HS-27A (cell line): ENCODE measurements at regions not wholly inside any gene's neighbourhood (a gene's known extent, or its start where the extent isn't known, plus 50 kb on each side); places are given as distances from the start of the nearest gene placed in this dataset.
A peak's percentile ranks its signal among the peaks of the same experiment; 100 is the strongest.

Experiments used
- DNase-seq: peaks from one replicate; pipeline ENCODE4 v3.0.0-alpha.2; 2012; ENCODE audit warnings: low read depth, missing footprints

DNA sequence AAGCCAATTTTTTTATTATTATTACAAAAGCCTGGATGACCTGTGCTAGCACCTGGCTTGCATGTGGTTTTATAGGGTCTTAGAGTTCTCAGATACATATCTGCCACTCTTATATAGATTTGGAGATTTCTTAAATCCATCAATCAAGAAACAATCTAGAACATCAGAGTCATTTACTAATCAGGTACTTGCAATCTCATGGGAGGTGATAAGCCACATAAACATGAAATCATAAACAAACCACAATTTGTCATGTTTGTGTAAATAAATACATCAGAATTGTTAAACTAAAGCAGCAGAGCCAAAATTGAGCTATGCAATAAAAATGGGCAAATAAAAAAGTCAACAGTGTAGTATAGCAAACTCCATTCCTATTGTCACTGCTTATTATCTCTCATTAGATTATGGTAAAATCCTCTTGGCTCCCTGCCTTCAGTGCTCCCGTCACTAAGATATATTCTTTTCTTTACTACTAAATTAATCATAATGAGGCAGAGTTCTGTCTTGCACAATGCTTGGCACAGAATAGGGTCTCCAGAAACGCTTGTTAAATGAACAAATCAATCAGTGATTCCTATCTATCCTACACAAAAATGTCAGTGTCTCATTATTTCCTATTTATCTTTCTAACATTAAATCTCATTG, 108.7 kb upstream of the TTC29 start:
- DNase-seq = no peak

DNA sequence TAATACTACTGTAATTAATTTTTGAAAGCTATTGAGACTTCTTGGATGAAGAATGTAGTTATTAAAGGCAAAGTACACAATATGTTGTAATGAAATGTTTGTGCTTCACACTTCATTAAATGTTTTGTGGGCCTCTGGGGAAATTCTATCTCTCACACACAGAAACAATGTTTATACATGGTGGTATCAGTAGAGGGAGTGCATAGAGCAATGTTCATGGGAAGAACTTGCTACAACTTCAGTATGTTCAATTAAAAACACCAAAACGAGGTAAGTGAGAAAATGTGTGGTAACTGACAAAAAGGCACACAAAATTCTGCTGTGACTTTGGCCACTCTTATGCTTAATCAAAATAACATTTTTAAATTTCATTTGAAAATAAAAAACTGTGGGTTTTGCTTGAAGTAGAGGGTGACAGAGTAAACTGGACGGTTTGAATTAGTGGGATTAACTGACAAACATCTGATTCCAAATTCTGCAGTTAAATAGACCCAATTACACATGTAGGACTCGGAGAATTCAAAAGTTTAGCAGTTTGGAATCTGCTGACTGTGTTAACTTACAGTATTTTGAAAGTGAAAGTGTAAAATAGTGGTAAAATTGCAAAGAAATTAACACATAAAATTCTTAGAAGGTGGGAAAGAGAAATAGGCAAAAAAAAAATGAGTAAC, 111.4 kb upstream of the TTC29 start:
- no peak for DNase-seq

DNA sequence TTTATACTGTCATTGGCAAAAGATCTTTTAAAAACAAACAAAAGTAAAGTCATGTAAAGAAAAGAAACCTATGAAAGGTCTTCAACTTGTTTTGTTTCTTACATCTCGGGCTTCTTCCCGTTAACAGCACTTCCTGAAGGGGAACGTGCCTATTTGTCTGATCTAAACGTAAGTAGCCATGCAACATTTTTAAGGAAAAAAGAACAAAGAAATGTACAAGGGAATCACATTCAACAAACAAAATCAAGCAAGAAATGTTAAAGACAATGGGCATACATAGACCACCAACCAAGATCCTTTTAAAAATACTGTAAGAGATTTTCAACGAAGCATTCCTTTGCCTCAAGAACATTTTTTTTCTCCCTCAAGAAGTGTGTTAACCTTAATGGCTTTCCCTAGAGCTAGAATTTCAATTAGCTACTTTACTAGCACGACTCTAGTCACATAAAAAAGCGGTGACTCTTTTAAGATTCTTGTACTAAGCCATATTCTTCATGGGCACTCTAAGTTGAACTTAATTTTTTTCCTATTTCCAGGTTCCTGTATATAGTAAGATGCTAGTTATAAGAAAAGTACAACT, 112.0 kb upstream of the TTC29 start:
- DNase-seq = no peak

DNA sequence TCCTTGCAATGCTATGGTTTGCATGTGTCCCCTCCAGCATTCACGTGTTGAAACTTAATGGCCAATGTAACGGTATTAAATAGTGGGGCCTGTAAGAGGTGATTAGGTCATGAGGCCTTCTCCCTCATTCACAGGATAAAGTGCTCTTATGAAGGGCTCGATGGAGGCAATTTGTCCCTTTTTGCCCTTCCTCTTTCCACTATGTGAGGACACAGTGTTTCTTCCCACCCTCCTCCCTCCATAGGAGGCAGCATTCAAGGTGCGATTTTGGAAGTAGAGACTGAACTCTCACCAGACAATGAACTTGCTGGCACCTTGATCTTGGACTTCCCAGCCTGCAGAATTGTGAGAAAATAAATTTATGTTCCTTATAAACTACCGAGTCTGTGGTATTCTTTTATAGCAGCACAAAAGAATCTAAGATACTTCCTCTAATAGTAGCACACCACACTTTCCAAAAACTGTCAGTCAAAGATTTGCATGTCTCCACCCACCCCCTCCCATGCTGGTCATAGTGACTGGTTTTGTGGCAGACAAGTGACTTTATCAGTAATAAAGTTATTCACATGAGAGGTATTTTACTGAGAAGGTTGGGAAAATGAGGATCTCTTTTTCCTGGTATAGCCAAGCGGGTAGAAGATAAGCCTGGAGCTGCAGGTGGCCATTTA, 113.5 kb upstream of the TTC29 start:
- no peak for DNase-seq

DNA sequence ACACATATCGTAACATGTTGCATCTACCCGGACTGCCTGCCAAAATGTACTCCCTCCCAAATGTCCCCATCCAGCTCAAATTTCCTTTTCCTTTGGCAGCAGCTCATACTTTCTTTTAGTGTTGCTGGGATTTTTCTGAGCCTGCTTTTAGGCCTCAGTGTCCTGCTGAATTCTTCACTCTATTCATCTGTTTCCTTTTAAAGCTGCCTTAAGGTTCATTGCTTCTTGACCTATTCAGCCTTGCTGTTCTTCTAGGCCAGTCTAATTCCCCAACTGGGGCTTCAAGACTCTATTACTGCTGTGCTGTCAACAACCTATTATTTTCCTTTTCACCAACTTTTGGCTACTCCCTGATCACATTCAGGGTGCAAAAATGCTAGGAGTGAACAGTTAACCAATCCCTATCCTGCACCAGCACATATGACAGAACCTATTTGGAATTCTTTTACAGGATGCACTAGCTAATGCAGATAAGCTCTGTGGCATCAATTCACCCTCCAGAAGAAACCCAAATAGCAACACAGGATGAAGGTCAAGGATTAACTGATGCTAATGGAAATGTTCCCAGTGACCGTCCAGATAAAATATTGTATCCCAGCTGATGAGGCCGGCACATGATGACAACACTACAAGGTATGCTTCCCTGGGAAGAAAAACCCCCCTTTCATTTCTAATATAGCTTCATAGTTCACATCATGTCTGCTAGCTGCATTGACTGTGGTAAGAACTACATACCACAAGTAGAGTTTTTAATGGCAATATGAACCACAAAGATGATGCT, 114.7 kb upstream of the TTC29 start:
- peak; percentile 68 for DNase-seq

DNA sequence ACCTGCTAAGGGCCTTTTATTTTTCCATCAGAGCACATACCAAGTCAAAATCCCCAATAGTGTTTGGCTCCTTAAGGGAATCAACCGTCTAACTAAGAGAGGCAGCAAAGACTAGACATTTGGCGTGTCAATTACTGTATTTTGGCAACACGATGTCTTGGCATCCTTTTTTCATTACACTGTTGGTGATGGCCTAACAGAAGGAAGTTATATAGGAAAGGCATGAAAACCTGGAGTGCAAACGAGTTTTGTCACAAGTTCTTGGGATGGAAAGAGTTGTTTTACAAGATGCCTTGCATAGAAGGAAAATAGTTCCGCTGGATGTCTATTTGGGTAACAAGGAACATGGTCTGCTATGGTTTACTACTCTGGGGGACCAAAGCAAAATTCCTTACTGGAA, 119.2 kb upstream of the TTC29 start:
- no peak for DNase-seq

DNA sequence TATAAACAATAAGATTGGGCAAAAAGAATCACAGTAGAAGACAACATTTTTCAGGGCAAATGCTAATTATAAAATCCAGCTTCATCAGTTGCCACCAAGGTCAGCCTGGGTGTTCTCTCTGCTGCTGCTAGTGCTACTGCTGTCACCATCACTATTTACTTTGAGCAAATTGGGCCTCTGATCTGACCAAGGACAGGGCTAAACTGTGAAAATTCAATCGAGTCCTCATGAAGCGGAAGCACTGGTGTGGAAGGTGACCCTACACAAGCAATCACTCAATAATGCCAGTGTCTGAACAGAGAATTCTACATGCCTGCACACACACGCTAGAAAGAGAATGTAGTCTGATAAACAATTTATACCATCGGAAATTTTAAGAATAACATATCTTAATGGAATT, 122.9 kb upstream of the TTC29 start:
- DNase-seq = no peak

DNA sequence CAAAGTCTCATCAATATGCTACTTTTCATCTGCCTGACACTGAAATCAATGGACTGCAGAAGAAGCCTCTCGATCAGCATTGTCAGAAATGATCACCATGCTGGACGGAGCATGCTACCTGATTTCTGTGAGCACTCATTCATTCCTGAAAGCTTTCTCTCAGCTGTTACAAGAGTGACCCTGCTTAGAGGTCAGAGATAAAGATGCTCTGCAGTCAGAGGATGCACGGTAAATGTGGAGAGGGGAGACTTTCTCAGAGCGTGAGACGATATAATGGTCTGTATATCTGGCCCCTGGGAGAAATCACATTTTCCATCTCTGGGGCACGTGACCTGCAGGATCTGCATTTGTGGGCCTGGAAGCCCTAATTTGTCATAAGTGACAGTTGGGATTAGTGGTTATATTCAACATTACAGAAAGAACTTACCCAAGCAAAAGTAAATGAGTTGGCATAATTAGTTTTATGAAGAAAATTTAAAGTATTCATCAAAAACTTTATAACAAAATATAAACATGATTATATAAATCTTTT, 125.6 kb upstream of the TTC29 start:
- DNase-seq = no peak

DNA sequence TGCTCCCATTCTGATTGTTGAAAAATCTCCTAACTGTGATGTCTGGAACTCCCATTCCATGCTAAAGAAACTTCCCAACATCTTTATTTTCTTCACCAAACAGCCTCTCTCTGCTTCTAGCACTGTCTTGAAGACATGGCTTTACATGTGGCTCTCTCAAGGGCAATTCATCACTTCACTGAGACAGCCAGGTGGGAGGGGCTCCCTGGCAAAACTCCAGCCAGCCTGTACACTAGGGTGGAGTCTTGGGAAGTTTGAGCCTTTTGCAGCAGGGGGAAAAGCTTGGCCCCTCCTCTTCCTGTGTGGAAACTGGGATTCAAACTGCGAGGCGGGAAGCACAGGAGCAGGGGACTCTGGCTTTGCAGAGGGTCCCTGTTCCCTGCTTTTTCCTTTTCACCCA, 130.5 kb upstream of the TTC29 start:
- DNase-seq = no peak

DNA sequence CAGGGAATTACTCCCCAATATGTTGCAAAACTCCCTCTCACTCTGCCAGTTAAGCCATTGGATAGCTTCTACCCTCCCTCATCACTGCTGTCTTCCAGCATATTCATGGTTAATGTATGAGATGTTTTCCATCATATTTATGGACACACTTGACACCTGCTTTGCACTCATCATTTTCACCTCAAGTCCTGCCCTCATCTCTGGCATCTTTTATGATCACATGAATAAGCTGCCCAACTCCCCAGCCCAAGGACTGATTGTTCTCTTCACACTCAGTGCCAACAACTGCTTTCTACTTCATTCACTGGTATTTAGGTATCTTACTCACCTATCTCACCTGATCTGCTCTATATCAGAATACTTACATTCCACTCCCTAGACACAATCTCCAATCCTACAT, 131.1 kb upstream of the TTC29 start:
- no peak for DNase-seq

DNA sequence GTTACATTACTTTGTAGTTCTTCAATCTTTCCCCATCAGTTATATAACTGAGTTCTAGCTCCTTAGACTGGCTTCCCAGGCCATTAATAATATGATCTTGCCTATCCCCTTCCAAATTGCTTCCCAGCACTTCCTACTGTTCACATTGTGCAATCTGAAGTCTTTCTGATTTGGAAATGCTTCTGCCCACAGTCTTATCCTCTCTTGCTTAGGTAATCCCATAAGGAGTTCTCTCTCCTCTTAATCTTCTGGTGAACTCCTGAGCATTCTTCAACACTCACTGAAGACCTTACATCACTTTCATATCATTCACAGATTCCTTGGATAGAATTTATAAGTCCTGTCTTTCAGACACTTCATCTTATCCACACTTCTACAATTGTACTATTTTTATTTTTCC, 132.7 kb upstream of the TTC29 start:
- no peak for DNase-seq

DNA sequence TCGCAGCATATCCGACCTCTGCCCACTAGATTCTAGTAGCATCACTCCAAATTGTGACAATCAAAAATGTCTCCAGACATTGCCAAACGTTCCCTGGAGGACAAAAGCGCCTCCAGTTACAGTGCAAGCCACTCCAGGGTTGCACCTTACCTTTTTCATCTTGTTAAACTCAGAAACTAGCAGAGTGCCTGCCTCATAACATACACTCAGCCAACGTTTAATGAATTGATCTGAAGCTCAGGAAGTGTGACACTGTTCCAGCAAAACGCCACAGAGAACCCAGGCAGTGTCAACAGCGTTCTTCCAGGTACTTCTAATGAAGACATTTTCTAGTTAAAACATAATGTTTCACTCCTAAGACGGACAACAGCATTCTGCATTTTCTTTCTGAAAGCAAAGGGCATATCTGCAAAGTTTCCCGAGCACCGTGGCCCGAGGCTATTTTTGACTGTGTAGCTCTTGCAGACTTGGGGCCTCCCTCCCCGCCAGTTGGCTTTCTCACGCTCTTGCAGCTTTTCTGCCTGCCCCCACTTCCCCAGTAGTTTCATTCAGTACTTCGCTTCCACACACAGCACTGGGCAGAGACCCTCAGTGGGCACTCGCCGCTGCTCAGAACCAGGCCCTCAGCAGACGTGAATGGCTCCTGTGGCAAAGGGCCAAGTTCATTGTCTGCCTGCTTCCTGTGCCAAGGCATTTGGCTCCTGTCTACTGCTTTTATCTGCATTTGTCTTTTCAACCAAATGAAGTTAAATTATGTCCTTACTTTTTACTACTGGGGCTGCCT, 133.4 kb upstream of the TTC29 start:
- DNase-seq = no peak

DNA sequence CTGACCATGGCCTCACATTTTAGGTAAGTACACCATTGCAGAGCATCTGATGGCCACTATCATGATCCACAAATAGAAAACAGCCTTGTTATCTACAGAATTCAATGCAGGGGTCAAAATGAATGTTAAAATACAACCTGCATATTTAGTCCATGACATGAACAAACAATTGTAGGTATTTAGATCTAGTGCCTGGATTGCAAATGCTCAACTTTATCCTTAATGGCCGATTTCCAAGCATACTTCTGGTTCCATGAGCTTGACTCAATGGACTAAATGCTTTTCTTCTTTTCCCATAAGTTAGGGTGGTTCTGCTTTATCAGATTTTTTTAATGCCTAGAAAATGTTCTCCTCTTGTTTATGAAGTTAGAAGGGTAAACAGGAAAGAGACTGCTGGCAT, 139.2 kb upstream of the TTC29 start:
- DNase-seq = no peak

DNA sequence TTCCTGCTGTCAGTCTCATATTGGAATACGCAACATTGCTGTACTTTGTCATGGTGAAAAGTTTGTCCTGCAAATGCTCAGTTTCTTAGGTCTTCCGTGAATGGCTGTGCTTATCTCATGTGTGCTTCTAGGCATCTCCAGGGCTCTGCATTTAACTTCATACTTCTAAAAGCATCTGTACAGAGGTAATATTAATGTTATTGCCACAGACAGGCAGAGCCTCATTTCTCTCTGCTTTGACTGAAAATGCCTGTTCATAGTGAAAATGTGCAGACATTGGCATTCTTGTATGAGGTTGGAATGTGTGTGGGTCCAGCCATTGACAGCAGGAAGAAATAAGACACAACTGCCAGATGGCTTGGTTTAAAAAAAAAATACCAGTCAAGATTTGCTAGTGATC, 140.1 kb upstream of the TTC29 start:
- no peak for DNase-seq

DNA sequence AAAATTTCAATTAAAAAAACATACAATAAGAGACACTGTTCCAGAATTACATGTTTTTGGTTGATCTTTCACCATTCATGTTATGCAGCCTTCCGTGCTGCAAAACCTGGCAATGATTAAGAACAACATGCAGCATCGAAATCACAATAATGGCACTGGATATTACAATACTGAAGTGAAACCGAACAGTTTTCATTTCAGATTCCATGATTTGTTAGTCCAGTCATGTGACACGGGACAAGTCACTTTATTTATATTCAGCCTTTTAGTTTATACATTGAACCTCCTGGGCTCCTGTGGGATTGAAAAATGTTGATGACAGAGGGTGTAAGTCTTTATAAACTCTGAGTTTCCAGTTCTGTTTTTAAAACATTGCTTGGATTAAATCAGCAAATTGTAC, 142.5 kb upstream of the TTC29 start:
- DNase-seq = no peak

DNA sequence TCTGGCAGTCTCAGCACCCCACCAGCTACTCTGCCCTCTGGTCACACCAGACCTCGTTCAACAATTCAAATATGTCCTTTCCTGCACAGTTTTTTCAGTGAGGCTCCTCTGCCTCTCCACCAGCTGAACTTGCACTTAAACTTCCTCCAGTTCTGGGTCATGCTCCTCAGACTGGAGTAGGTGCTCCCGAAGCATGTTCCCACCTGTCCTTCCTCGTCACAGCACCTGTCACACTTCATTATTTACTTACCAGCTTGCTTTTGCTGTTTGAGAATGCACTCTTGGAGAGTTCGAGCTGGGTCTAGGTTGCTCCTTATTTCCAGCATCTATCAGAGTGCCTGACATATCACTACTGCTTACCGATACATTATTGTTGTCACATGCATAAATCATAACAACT, 144.8 kb upstream of the TTC29 start:
- no peak for DNase-seq

DNA sequence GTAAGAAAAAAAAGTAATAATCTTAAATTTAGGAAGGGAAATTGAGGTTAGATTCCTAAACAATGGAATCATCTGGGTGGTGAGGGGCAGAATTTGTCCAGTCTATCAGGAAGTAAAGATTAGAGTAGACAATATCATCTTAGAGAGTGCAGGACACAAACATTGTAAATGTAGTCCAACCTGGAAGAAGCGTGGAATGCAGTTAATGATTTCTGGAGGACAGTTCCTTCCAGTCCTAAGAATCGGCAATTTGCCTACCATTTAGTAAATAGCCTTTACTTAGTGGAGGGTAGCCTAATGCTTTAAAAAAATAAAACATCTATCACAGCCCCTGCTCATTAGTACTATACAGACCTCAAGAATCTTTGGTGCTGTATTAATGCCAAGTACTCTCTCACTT, 147.5 kb upstream of the TTC29 start:
- no peak for DNase-seq

DNA sequence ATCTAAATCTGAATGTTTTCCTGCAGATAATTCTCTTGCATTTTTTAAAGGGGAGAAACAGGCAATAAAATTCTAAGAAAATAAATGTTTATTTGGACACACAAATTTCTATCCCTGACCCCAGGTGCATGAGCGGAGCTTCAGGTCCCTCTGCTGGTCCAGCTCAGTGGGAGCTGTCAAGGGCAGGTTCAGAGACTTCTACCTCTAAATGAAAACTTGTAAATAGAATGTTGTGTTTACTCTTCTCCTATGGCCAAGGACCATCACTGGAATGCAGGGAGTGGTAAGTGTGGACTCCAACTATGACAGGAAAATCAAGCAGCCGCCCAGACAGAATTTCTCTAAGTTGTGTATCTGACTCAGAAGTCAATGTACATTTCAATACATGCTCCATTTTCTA, 148.6 kb upstream of the TTC29 start:
- DNase-seq = no peak

DNA sequence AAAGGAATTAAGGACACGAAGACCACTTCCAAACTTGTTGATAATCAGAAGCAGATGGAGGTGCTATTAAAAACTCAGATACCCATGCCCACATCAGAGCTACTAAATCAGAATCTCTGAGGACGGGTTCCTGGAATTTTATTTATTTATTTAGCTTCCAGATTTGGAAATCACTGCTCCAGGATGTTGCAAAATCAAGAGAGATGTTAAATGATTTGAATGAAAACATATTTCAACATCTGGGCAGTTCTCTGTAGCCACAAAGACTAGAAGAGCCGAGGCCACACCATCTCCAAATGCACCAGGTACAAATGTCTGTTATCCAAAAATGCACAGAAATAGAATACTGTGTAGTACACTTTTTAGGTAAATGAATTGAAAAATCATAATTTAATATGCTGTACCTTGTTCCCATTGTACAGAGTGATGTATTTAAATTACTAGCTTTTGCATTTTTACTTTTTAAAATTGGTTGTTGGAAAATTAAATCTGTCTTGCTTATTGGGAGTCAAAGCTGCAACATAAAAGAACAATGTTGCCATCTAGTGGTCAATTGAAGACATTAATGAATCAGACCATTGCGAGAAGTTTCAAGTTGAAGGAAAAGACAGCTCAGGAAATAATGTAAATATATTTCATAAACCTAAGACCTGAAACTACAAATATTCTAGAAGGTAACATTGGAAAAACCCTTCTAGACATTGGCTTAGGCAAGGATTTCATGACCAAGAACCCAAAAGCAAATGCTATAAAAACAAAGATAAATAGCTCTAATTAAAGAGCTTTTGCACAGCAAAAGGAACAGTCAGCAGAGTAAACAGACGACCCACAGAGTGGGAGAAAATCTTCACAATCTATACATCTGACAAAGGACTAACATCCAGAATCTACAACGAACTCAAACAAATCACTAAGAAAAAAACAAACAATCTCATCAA, 151.3 kb upstream of the TTC29 start:
- peak; percentile 33 for DNase-seq

DNA sequence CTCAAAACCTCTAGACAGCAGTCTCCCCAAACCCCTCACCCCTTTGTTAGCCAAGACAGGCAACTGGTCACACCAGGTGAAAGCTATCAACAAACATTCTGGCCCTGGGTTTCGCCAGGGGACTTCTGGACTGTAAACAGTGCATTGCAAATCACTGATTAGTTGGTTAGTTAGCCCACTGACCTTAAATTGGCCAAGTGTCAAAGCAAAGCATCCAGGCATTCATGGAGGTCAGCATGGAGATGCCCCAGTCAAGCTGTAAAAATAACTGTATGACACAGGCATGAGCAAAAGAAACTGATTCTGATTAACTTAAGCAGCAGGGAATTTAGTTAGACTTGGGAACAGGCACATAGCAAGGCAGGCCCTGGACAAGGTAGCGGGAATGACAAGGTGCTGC, 156.0 kb upstream of the TTC29 start:
- DNase-seq = no peak
